ENCODE measurements at regions not wholly inside any gene's neighbourhood (a gene's known extent, or its start where the extent isn't known, plus 50 kb on each side); places are given as distances from the start of the nearest gene placed in this dataset.
A peak's percentile ranks its signal among the peaks of the same experiment; 100 is the strongest.

- POLR2A ChIA-PET, result no interaction called here
- Mint-ChIP-seq H3K4me1 (no peaks in the 10 kb centered on the region), H3K9me3 (peaks cover 0 to 10% (median 3%) of the 10 kb centered on the region in 9 donors), H3K27ac (no peak overlapping the region), H3K4me3 (no peak overlapping the region), H3K27me3 (no peaks in the 10 kb centered on the region), H3K36me3 (no peaks in the 10 kb centered on the region)
- no peak for ATAC-seq
- no peak for DNase-seq
Observed at GRCh38 chr3:104461431-104461830, 905.3 kb upstream of the ALCAM start.

DNA sequence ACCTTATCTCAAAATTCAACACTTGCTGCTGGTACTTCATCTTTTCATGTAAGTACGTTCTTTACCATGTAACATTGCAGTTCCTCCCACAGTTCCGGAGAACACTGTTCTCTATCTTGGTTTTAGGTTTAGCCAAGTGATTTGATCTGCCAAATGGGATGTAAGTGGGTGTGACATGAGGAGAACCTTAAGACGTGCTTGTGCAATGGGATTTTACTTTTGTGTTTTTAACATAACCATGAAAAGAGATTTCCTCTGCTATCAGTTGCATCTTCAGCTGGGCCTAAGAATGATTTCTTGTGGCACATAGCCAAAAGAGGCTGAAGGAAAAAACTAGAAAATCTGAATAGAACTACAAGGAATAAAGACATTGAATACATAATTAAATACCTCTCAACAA, 894.5 kb upstream of the ALCAM start:
- no peaks in the 10 kb centered on the region for H3K36me3 Mint-ChIP-seq
- H3K4me3 Mint-ChIP-seq, result no peak overlapping the region
- DNase-seq, result no peak
- POLR2A ChIA-PET, result no interaction called here
- H3K4me1 Mint-ChIP-seq, result no peaks in the 10 kb centered on the region
- no peak for ATAC-seq
- H3K27ac Mint-ChIP-seq, result no peak overlapping the region
- H3K9me3 Mint-ChIP-seq, result peaks cover 1 to 29% (median 13%) of the 10 kb centered on the region in 9 donors
- peaks cover 0 to 10% (median 2%) of the 10 kb centered on the region in 5 donors for H3K27me3 Mint-ChIP-seq

DNA sequence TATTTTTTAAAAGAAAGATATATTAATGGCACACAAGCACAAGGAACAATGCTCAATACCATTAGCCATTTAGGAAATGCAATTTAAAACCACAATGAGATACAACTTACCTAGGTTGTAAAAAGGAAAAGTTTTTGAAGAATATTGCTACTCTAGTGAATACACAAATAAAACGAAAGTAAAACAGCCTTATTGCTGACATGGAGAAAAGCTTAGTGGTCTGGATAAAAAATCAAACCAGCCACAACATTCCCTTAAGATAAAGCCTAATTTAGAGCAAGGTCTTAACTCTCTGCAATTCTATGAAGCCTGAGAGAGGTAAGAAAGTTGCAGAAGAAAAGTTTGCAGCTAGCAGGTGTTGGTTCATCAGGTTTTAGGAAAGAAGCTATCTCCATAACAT, 892.7 kb upstream of the ALCAM start:
- POLR2A ChIA-PET, result no interaction called here
- H3K9me3 Mint-ChIP-seq, result peaks cover 1 to 24% (median 13%) of the 10 kb centered on the region in 9 donors
- ATAC-seq, result no peak
- H3K36me3 Mint-ChIP-seq, result no peaks in the 10 kb centered on the region
- no peak overlapping the region for H3K27ac Mint-ChIP-seq
- no peak for DNase-seq
- no peaks in the 10 kb centered on the region for H3K4me1 Mint-ChIP-seq
- no peak overlapping the region for H3K4me3 Mint-ChIP-seq
- H3K27me3 Mint-ChIP-seq, result peaks cover 0 to 5% (median 0%) of the 10 kb centered on the region in 5 donors

- H3K27me3 Mint-ChIP-seq, result no peaks in the 10 kb centered on the region
- H3K27ac Mint-ChIP-seq, result no peak overlapping the region
- H3K36me3 Mint-ChIP-seq, result no peaks in the 10 kb centered on the region
- H3K9me3 Mint-ChIP-seq, result peaks cover 0 to 3% (median 0%) of the 10 kb centered on the region in 9 donors
- DNase-seq (no peak), ATAC-seq (no peak)
- no peak overlapping the region for H3K4me3 Mint-ChIP-seq
- POLR2A ChIA-PET, result no interaction called here
- H3K4me1 Mint-ChIP-seq, result no peaks in the 10 kb centered on the region
Observed at GRCh38 chr3:104503022-104503421, 863.7 kb upstream of the ALCAM start.

DNA sequence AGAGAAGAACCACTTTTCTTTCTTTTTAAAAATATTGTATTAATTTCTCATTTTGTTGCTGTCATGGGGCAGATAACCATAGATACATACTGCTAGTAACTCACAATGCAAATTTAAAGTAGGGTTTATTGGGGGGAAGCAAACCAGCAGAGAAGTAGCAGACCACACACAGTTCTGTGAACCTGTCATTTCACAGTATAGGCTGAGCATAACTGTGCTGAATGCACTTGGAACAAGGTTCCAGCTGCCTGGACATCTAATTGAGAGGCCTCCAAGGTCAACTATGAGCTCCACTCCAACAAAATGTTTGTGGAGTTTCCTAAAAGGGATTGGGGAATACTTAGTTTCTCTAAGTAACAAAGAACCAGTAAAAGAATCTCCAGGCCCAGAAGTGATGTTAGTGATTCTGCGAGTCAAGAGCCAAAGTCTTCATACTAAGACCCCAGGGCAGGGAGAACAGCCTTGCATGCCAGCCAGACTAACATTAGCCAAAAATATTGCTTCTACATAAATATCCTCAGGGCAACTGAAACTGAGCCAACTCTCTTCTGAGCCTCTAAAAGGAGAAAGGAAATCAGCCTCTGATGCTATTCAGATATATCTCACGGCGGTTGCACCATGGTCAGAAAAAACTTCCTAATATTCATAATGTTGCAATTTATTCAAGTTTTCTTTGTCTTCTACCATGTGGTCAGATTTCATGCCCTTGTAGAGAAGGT, 856.4 kb upstream of the ALCAM start:
- POLR2A ChIA-PET, result no interaction called here
- H3K4me1 Mint-ChIP-seq, result no peaks in the 10 kb centered on the region
- DNase-seq, result no peak
- H3K9me3 Mint-ChIP-seq, result peaks cover 0 to 10% (median 2%) of the 10 kb centered on the region in 9 donors
- peaks cover 0 to 4% (median 0%) of the 10 kb centered on the region in 5 donors for H3K27me3 Mint-ChIP-seq
- ATAC-seq, result no peak
- no peaks in the 10 kb centered on the region for H3K36me3 Mint-ChIP-seq
- no peak overlapping the region for H3K27ac Mint-ChIP-seq
- no peak overlapping the region for H3K4me3 Mint-ChIP-seq

GRCh38 chr3:104514371-104514770, 852.3 kb upstream of the ALCAM start:
- no peak overlapping the region for H3K4me3 Mint-ChIP-seq
- no peak for ATAC-seq
- POLR2A ChIA-PET, result no interaction called here
- H3K27me3 Mint-ChIP-seq, result peaks cover 0 to 4% (median 0%) of the 10 kb centered on the region in 5 donors
- H3K36me3 Mint-ChIP-seq, result no peaks in the 10 kb centered on the region
- H3K4me1 Mint-ChIP-seq, result no peaks in the 10 kb centered on the region
- no peak for DNase-seq
- no peak overlapping the region for H3K27ac Mint-ChIP-seq
- H3K9me3 Mint-ChIP-seq, result peaks cover 0 to 10% (median 2%) of the 10 kb centered on the region in 9 donors

GRCh38 chr3:104514776-104515175, 851.9 kb upstream of the ALCAM start:
- Mint-ChIP-seq H3K36me3 (no peaks in the 10 kb centered on the region), H3K27me3 (peaks cover 0 to 4% (median 0%) of the 10 kb centered on the region in 5 donors), H3K27ac (no peak overlapping the region), H3K4me3 (no peak overlapping the region), H3K9me3 (peaks cover 0 to 10% (median 2%) of the 10 kb centered on the region in 9 donors), H3K4me1 (peaks cover 0 to 3% (median 0%) of the 10 kb centered on the region in 4 donors)
- no peak for DNase-seq
- ATAC-seq, result no peak
- POLR2A ChIA-PET, result no interaction called here

GRCh38 chr3:104519068-104519467, 847.6 kb upstream of the ALCAM start:
- ATAC-seq (no peak), DNase-seq (no peak)
- H3K4me3 Mint-ChIP-seq, result no peak overlapping the region
- H3K36me3 Mint-ChIP-seq, result no peaks in the 10 kb centered on the region
- H3K9me3 Mint-ChIP-seq, result peaks cover 0 to 3% (median 0%) of the 10 kb centered on the region in 9 donors
- POLR2A ChIA-PET, result no interaction called here
- H3K4me1 Mint-ChIP-seq, result peaks cover 0 to 27% (median 0%) of the 10 kb centered on the region in 4 donors
- H3K27ac Mint-ChIP-seq, result peak overlapping the region in 1 of 10 donors; percentile 5
- H3K27me3 Mint-ChIP-seq, result peaks cover 0 to 8% (median 0%) of the 10 kb centered on the region in 5 donors

DNA sequence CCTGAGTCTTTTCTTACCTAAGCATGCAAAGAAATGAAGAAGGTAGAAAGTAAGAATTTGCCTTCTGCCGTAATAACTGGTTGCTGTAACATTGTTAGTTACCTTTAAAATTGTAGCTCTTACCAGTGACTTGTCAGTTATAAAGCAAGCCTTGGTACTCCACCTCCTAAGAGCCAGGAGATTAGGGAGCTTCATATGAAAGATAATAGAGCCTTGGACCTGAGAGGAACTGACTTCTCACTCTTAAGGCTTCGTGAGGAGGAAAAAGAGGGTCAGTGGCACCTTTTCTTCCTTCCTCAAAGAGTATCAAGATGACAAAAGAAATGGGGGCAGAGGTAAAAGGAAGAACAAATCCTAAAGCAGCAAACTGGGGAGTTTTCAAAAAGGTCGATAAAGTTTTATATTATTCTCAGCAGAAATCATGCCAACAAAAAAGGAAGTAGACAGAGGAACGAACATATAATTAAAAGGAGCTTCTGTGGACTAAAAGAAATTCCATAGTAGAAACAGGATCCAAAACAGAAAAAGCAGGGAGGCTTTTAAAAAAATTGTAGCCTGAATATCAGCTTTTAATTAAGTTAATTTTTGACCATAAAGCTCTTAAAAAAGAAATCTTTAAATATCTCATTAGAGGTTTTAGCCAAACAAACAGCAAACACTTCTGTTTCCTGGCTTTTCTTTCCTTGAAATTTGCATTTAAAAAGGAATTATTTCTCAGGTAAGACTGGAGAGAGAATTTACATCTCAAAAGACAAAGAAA, 847.1 kb upstream of the ALCAM start:
- POLR2A ChIA-PET, result no interaction called here

DNA sequence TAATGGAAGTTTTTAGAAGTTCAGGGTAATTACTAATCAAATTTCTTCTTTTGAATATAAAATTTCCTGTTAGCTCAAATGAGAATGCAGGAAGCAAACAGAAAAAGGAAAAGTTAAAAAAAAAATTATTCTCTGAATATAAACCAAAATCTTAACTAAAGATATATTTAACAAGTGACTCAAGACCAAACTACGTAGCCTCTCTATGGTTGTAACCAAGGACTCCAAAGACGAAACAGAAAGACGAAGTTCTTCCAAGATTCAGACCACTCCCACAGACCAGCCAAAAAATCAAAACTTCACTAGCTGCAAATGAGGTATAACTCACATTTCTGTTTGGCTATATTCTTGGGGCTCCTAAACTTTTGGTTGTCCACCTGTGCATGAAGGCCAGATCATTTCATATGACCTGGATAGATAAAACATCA, 846.5 kb upstream of the ALCAM start:
- Mint-ChIP-seq H3K9me3 (no peaks in the 10 kb centered on the region), H3K4me3 (no peak overlapping the region), H3K4me1 (peaks cover 0 to 27% (median 0%) of the 10 kb centered on the region in 4 donors), H3K27ac (no peak overlapping the region), H3K36me3 (no peaks in the 10 kb centered on the region), H3K27me3 (peaks cover 0 to 8% (median 0%) of the 10 kb centered on the region in 5 donors)
- DNase-seq (no peak), ATAC-seq (no peak)
- POLR2A ChIA-PET, result no interaction called here

More for the DNA sequence above, 847.1 kb upstream of the ALCAM start:
- H3K36me3 Mint-ChIP-seq, result no peaks in the 10 kb centered on the region
- H3K9me3 Mint-ChIP-seq, result no peaks in the 10 kb centered on the region
- peaks cover 0 to 27% (median 0%) of the 10 kb centered on the region in 4 donors for H3K4me1 Mint-ChIP-seq
- no peak for DNase-seq
- H3K4me3 Mint-ChIP-seq, result peak overlapping the region in 1 of 10 donors; percentile 22
- peaks cover 0 to 8% (median 0%) of the 10 kb centered on the region in 5 donors for H3K27me3 Mint-ChIP-seq
- no peak overlapping the region for H3K27ac Mint-ChIP-seq
- no peak for ATAC-seq

GRCh38 chr3:104521606-104522336, 844.9 kb upstream of the ALCAM start:
- DNase-seq (peak in 1 of 10 donors; percentile 6), ATAC-seq (no peak)
- H3K36me3 Mint-ChIP-seq, result no peaks in the 10 kb centered on the region
- H3K4me1 Mint-ChIP-seq, result peaks cover 0 to 27% (median 0%) of the 10 kb centered on the region in 4 donors
- H3K4me3 Mint-ChIP-seq, result peak overlapping the region in 1 of 10 donors; percentile 40
- POLR2A ChIA-PET, result no interaction called here
- H3K9me3 Mint-ChIP-seq, result no peaks in the 10 kb centered on the region
- H3K27ac Mint-ChIP-seq, result peak overlapping the region in 2 of 10 donors; percentile 33 to 74
- peaks cover 0 to 8% (median 0%) of the 10 kb centered on the region in 5 donors for H3K27me3 Mint-ChIP-seq

DNA sequence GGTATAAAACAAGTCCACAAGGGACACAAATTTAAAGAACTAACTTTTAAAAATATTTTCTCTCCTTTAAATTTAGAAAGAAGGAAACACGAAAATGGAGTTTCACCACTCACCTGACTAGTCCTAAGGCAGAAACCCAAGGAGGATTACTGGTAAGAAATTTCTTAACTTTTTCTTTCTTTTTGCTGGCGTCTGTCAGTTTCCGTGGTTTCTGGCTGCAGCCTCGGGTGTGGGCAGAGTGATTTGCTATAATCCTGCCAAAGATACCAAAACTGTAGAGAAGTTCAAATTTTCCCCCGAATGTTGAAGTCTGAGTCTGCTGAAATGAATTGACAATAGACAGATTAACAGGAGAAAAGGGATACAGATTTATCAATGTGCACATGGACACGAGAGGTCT, 843.6 kb upstream of the ALCAM start:
- Mint-ChIP-seq H3K36me3 (no peaks in the 10 kb centered on the region), H3K27ac (no peak overlapping the region), H3K4me3 (no peak overlapping the region), H3K27me3 (peaks cover 0 to 8% (median 0%) of the 10 kb centered on the region in 5 donors), H3K4me1 (peaks cover 0 to 33% (median 0%) of the 10 kb centered on the region in 4 donors), H3K9me3 (no peaks in the 10 kb centered on the region)
- POLR2A ChIA-PET, result no interaction called here
- ATAC-seq, result no peak
- no peak for DNase-seq
